Fibroblast of lung (primary cell): ENCODE measurements at regions not wholly inside any gene's neighbourhood (a gene's known extent, or its start where the extent isn't known, plus 50 kb on each side); places are given as distances from the start of the nearest gene placed in this dataset.

Source experiments
- DNase-seq, 2 donors: peaks; one replicate each; pipeline versions ENCODE4 v3.0.0 to v3.0.0-alpha.2; 2010; ENCODE audit warnings: low read depth in 2 of 2
- H2AFZ ChIP-seq: 2 replicates; pipeline ENCODE4 v1.5.1; 2012; ENCODE audit warnings: low read length, control low read depth, inconsistent platforms
- H3K27ac ChIP-seq: 2 replicates; pipeline ENCODE4 v1.5.1; 2011; ENCODE audit warnings: low read length, control low read depth; ENCODE audit not compliant: insufficient read depth
- H3K27me3 ChIP-seq: 2 replicates; pipeline ENCODE4 v1.5.1; 2011; ENCODE audit warnings: mild to moderate bottlenecking, low read length; ENCODE audit not compliant: control insufficient read depth, insufficient read depth
- H3K36me3 ChIP-seq: 2 replicates; pipeline ENCODE4 v1.5.1; 2011; ENCODE audit warnings: low read length; ENCODE audit not compliant: control insufficient read depth, insufficient read depth
- H3K4me1 ChIP-seq: 2 replicates; pipeline ENCODE4 v1.5.1; 2011; ENCODE audit warnings: low read length; ENCODE audit not compliant: control insufficient read depth, insufficient read depth; ENCODE audit errors: extremely low read depth
- H3K4me2 ChIP-seq: 2 replicates; pipeline ENCODE4 v1.5.1; 2011; ENCODE audit warnings: low read length, control low read depth; ENCODE audit not compliant: insufficient read depth; ENCODE audit errors: extremely low read depth
- H3K4me3 ChIP-seq, 4 experiments: fragments of 200-600 bp in 1 of 4; sonication (generic) in 1 of 4; replicated peaks in 1 of 4; 2 replicates each; pipeline ENCODE4 v1.5.1; 2011 to 2016; ENCODE audit warnings: low read length in 4 of 4, low read depth in 3 of 4, mild to moderate bottlenecking in 3 of 4, control low read depth in 2 of 4, inconsistent platforms in 1 of 4, mixed read lengths in 1 of 4; ENCODE audit not compliant: insufficient read depth in 1 of 4; ENCODE audit errors: control extremely low read depth in 1 of 4
- H3K79me2 ChIP-seq: 2 replicates; pipeline ENCODE4 v1.5.1; 2012; ENCODE audit warnings: mild to moderate bottlenecking, low read length, inconsistent platforms; ENCODE audit not compliant: control insufficient read depth, insufficient read depth
- H3K9ac ChIP-seq: 2 replicates; pipeline ENCODE4 v1.5.1; 2011; ENCODE audit warnings: mild to moderate bottlenecking, low read length, control low read depth; ENCODE audit not compliant: insufficient read depth
- H3K9me3 ChIP-seq: 2 replicates; pipeline ENCODE4 v1.5.1; 2012; ENCODE audit warnings: low read depth, low read length; ENCODE audit not compliant: control insufficient read depth, insufficient read depth
- H4K20me1 ChIP-seq: 2 replicates; pipeline ENCODE4 v1.5.1; 2011; ENCODE audit warnings: low read length; ENCODE audit not compliant: control insufficient read depth, insufficient read depth; ENCODE audit errors: extremely low read depth
- EZH2 ChIP-seq: IDR thresholded peaks from 2 replicates; pipeline ENCODE4 v1.5.1; 2012; ENCODE audit warnings: low read length, control low read depth, mild to moderate bottlenecking; ENCODE audit errors: missing control alignments
- TF ChIP-seq, protein P1 (sequence below), 2 donors: IDR thresholded peaks in 1 of 2; conservative IDR thresholded peaks in 1 of 2; 1 replicate in 1 of 2; 2 replicates in 1 of 2; pipeline ENCODE4 v1.5.1; 2011 to 2012; ENCODE audit warnings: low read length in 2 of 2, control low read depth in 1 of 2, inconsistent platforms in 1 of 2, low read depth in 1 of 2, mild to moderate bottlenecking in 1 of 2

DNA sequence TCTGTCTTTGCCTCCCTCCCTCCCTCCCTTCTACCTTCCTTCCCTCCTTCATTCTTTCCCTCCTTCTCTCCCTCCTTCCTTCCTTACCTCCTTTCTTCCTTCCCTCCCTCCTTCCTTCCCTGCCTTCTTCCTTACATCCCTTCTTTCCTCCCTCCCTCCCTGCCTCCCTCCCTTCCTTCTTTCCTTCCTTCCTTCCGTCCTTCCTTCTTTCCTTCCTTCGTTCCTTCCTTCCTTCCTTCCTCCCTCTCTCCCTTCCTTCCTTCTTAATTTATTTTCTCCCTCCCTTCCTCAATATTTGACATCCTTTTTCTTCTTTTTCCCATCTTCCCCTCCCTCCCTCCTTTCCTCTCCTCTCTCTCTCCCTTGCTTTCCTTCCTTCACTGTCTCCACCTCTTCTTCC, 301.8 kb downstream of the GATA3 start:
- no peak overlapping the region for H3K4me3 ChIP-seq
- H3K9ac ChIP-seq = no peak overlapping the region
- no peak overlapping the region for H3K27ac ChIP-seq
- H2AFZ ChIP-seq = no peak overlapping the region
- TF ChIP-seq, protein P1, sequence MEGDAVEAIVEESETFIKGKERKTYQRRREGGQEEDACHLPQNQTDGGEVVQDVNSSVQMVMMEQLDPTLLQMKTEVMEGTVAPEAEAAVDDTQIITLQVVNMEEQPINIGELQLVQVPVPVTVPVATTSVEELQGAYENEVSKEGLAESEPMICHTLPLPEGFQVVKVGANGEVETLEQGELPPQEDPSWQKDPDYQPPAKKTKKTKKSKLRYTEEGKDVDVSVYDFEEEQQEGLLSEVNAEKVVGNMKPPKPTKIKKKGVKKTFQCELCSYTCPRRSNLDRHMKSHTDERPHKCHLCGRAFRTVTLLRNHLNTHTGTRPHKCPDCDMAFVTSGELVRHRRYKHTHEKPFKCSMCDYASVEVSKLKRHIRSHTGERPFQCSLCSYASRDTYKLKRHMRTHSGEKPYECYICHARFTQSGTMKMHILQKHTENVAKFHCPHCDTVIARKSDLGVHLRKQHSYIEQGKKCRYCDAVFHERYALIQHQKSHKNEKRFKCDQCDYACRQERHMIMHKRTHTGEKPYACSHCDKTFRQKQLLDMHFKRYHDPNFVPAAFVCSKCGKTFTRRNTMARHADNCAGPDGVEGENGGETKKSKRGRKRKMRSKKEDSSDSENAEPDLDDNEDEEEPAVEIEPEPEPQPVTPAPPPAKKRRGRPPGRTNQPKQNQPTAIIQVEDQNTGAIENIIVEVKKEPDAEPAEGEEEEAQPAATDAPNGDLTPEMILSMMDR (conservative IDR thresholded peaks at IDR 0.05 in 1 of 2, IDR thresholded peaks at IDR 0.05 in 1 of 2; ENCODE audit: low read depth in 1 of 2, low read length in 2 of 2) = no peak
- TF ChIP-seq EZH2 = no peak
- H3K27me3 ChIP-seq = no peaks in the 10 kb centered on the region
- H3K4me1 ChIP-seq = no peaks in the 10 kb centered on the region
- no peak overlapping the region for H3K4me2 ChIP-seq
- DNase-seq = no peak
- H4K20me1 ChIP-seq = no peaks in the 10 kb centered on the region
- H3K79me2 ChIP-seq = no peaks in the 10 kb centered on the region
- H3K9me3 ChIP-seq = no peaks in the 10 kb centered on the region
- H3K36me3 ChIP-seq = no peaks in the 10 kb centered on the region

DNA sequence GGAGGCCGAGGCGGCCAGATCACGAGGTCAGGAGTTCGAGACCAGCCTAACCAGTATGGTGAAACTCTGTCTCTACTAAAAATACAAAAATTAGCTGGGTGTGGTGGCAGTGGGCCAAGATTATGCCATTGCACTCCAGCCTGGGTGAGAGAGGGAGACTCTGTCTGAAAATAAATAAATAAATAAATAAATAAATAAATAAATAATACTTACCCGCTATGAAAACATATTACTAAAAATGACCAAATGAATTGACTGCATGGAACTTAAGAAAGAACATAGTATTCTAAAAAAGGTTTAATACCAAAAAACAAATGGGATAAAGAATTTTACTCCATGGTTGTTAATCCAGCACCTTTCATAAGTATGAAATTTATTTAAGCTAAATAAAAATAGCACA, 305.0 kb downstream of the GATA3 start:
- no peaks in the 10 kb centered on the region for H3K79me2 ChIP-seq
- no peak overlapping the region for H3K4me3 ChIP-seq
- H3K27me3 ChIP-seq = no peaks in the 10 kb centered on the region
- no peaks in the 10 kb centered on the region for H4K20me1 ChIP-seq
- H3K27ac ChIP-seq = no peak overlapping the region
- H3K9ac ChIP-seq = no peak overlapping the region
- no peak for DNase-seq
- no peak overlapping the region for H2AFZ ChIP-seq
- H3K9me3 ChIP-seq = no peaks in the 10 kb centered on the region
- no peak for TF ChIP-seq EZH2
- TF ChIP-seq, protein P1 (conservative IDR thresholded peaks at IDR 0.05 in 1 of 2, IDR thresholded peaks at IDR 0.05 in 1 of 2; ENCODE audit: low read depth in 1 of 2, low read length in 2 of 2) = no peak
- no peaks in the 10 kb centered on the region for H3K36me3 ChIP-seq
- H3K4me2 ChIP-seq = no peak overlapping the region
- H3K4me1 ChIP-seq = no peaks in the 10 kb centered on the region

DNA sequence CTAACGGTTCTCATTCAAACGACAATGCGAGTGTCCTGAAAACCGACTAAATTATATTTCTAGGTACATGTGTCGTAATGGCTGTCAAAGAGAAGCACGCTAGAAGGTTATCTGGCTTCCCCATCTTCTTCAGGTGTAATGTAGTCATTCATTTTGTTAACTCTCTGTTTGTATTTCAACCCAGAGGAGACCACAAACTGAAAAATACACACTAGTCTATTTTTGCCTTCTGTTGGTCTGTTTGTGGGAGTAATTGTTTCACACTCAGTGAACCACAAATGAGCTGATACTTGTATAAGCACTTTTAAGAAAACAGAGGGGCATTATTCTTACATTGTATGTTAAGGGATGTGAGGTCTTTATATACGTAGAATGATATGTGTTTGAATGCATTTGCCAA, 305.9 kb downstream of the GATA3 start:
- no peaks in the 10 kb centered on the region for H3K79me2 ChIP-seq
- no peaks in the 10 kb centered on the region for H3K9me3 ChIP-seq
- H2AFZ ChIP-seq = no peak overlapping the region
- H3K27me3 ChIP-seq = no peaks in the 10 kb centered on the region
- H3K4me2 ChIP-seq = no peak overlapping the region
- TF ChIP-seq, protein P1 (conservative IDR thresholded peaks at IDR 0.05 in 1 of 2, IDR thresholded peaks at IDR 0.05 in 1 of 2; ENCODE audit: low read depth in 1 of 2, low read length in 2 of 2) = no peak
- TF ChIP-seq EZH2 = no peak
- H4K20me1 ChIP-seq = no peaks in the 10 kb centered on the region
- no peak overlapping the region for H3K9ac ChIP-seq
- H3K36me3 ChIP-seq = no peaks in the 10 kb centered on the region
- no peak overlapping the region for H3K4me3 ChIP-seq
- no peak for DNase-seq
- no peak overlapping the region for H3K27ac ChIP-seq
- no peaks in the 10 kb centered on the region for H3K4me1 ChIP-seq
